H9 (cell line): ENCODE measurements at regions not wholly inside any gene's neighbourhood (a gene's known extent, or its start where the extent isn't known, plus 50 kb on each side); places are given as distances from the start of the nearest gene placed in this dataset.

Source experiments
- DNase-seq: peaks from one replicate; pipeline ENCODE4 v3.0.0-alpha.2; 2017
- H2AFZ ChIP-seq: one replicate; pipeline ENCODE4 v1.6.1; 2013; ENCODE audit warnings: mild to moderate bottlenecking, low read length, control low read depth, moderate library complexity
- H2AK5ac ChIP-seq: 2 replicates; pipeline ENCODE4 v1.6.1; 2013; ENCODE audit warnings: low read length, control low read depth, mixed read lengths; ENCODE audit not compliant: insufficient read length
- H2BK120ac ChIP-seq: one replicate; pipeline ENCODE4 v1.6.1; 2013; ENCODE audit warnings: low read depth, mild to moderate bottlenecking, low read length, control low read depth, inconsistent platforms; ENCODE audit not compliant: poor library complexity, severe bottlenecking
- H2BK12ac ChIP-seq: 2 replicates; pipeline ENCODE4 v1.6.1; 2013; ENCODE audit warnings: low read length, control low read depth, mixed read lengths, low read depth; ENCODE audit not compliant: insufficient read length
- H2BK15ac ChIP-seq: 2 replicates; pipeline ENCODE4 v1.6.1; 2013; ENCODE audit warnings: low read depth, low read length, control low read depth
- H2BK20ac ChIP-seq: one replicate; pipeline ENCODE4 v1.6.1; 2013; ENCODE audit warnings: low read depth, mild to moderate bottlenecking, low read length, control low read depth, inconsistent platforms; ENCODE audit not compliant: poor library complexity, severe bottlenecking
- H2BK5ac ChIP-seq: 2 replicates; pipeline ENCODE4 v1.6.1; 2013; ENCODE audit warnings: low read length, control low read depth, mixed read lengths; ENCODE audit not compliant: insufficient read length
- H3K14ac ChIP-seq: 2 replicates; pipeline ENCODE4 v1.6.1; 2013; ENCODE audit warnings: low read length, control low read depth; ENCODE audit not compliant: insufficient read depth
- H3K18ac ChIP-seq: 2 replicates; pipeline ENCODE4 v1.6.1; 2013; ENCODE audit warnings: low read depth, mild to moderate bottlenecking, mixed read lengths, low read length, control low read depth; ENCODE audit not compliant: insufficient read length
- H3K23ac ChIP-seq: 2 replicates; pipeline ENCODE4 v1.6.1; 2013; ENCODE audit warnings: low read length, control low read depth, mixed read lengths, low read depth; ENCODE audit not compliant: insufficient read length
- H3K23me2 ChIP-seq: 2 replicates; pipeline ENCODE4 v1.6.1; 2013; ENCODE audit warnings: low read depth, mild to moderate bottlenecking, mixed read lengths, low read length, control low read depth; ENCODE audit not compliant: insufficient read length, poor library complexity, severe bottlenecking
- H3K27ac ChIP-seq: 2 replicates; pipeline ENCODE4 v1.5.1; 2013; ENCODE audit warnings: low read length, control low read depth, mixed read lengths, low read depth; ENCODE audit not compliant: insufficient read length
- H3K27me3 ChIP-seq: 2 replicates; pipeline ENCODE4 v1.6.1; 2013; ENCODE audit warnings: low read length, control low read depth, inconsistent platforms; ENCODE audit not compliant: insufficient read depth
- H3K4ac ChIP-seq: 2 replicates; pipeline ENCODE4 v1.6.1; 2013; ENCODE audit warnings: low read depth, mild to moderate bottlenecking, control low read depth, inconsistent platforms, low read length, moderate library complexity
- H3K4me1 ChIP-seq: 2 replicates; pipeline ENCODE4 v1.6.1; 2013; ENCODE audit warnings: low read length, control low read depth, inconsistent platforms; ENCODE audit not compliant: insufficient read depth
- H3K4me2 ChIP-seq: 2 replicates; pipeline ENCODE4 v1.6.1; 2013; ENCODE audit warnings: low read length, control low read depth, mixed read lengths; ENCODE audit not compliant: insufficient read length, insufficient read depth
- H3K56ac ChIP-seq: 2 replicates; pipeline ENCODE4 v1.6.1; 2013; ENCODE audit warnings: low read depth, mild to moderate bottlenecking, mixed read lengths, low read length, control low read depth; ENCODE audit not compliant: insufficient read length
- H3K79me1 ChIP-seq: 2 replicates; pipeline ENCODE4 v1.6.1; 2013; ENCODE audit warnings: low read depth, mild to moderate bottlenecking, moderate library complexity, low read length, control low read depth, inconsistent platforms; ENCODE audit not compliant: insufficient read depth, poor library complexity, severe bottlenecking
- H3K79me2 ChIP-seq: 2 replicates; pipeline ENCODE4 v1.6.1; 2013; ENCODE audit warnings: low read length, control low read depth, inconsistent platforms; ENCODE audit not compliant: insufficient read depth
- H3K9ac ChIP-seq: 2 replicates; pipeline ENCODE4 v1.6.1; 2013; ENCODE audit warnings: low read length, control low read depth, mixed read lengths; ENCODE audit not compliant: insufficient read length; ENCODE audit errors: extremely low read depth
- H3K9me3 ChIP-seq: one replicate; pipeline ENCODE4 v1.6.1; 2013; ENCODE audit warnings: low read depth, low read length, inconsistent platforms; ENCODE audit not compliant: control insufficient read depth
- H3T11ph ChIP-seq: one replicate; pipeline ENCODE4 v1.6.1; 2013; ENCODE audit warnings: mild to moderate bottlenecking, low read length, control low read depth, inconsistent platforms
- H4K20me1 ChIP-seq: one replicate; pipeline ENCODE4 v1.6.1; 2013; ENCODE audit not compliant: control insufficient read depth, insufficient read length, insufficient read depth
- H4K5ac ChIP-seq: 2 replicates; pipeline ENCODE4 v1.6.1; 2013; ENCODE audit warnings: low read depth, mild to moderate bottlenecking, mixed read lengths, low read length, control low read depth; ENCODE audit not compliant: insufficient read length
- H4K8ac ChIP-seq: replicated peaks from 2 replicates; pipeline ENCODE4 v1.6.1; 2013; ENCODE audit warnings: low read length, control low read depth, mixed read lengths, low read depth; ENCODE audit not compliant: insufficient read length
- H4K91ac ChIP-seq: 2 replicates; pipeline ENCODE4 v1.6.1; 2013; ENCODE audit warnings: low read depth, mild to moderate bottlenecking, moderate library complexity, mixed read lengths, low read length, control low read depth; ENCODE audit not compliant: insufficient read length
- H3K27ac Mint-ChIP-seq, 3 experiments: 2 replicates in 2 of 3; 3 replicates in 1 of 3; pipeline ENCODE4 v1.8.0; 2020 to 2021; ENCODE audit warnings: mixed read lengths in 3 of 3, mild to moderate bottlenecking in 1 of 3, moderate library complexity in 1 of 3
- H3K27me3 Mint-ChIP-seq: 2 replicates; pipeline ENCODE4 v1.8.0; 2021; ENCODE audit warnings: low read depth, mild to moderate bottlenecking, moderate library complexity, mixed read lengths
- H3K36me3 Mint-ChIP-seq, 3 experiments: 2 replicates in 2 of 3; 3 replicates in 1 of 3; pipeline ENCODE4 v1.8.0; 2020 to 2021; ENCODE audit warnings: low read depth in 3 of 3, mixed read lengths in 3 of 3; ENCODE audit not compliant: insufficient read depth in 1 of 3
- H3K4me1 Mint-ChIP-seq, 2 experiments: 2 replicates each; pipeline ENCODE4 v1.8.0; 2020; ENCODE audit warnings: mixed read lengths in 2 of 2
- H3K4me3 Mint-ChIP-seq, 2 experiments: 2 replicates in 1 of 2; 3 replicates in 1 of 2; pipeline ENCODE4 v1.8.0; 2020 to 2021; ENCODE audit warnings: mild to moderate bottlenecking in 2 of 2, mixed read lengths in 2 of 2, moderate library complexity in 1 of 2
- H3K9me3 Mint-ChIP-seq, 2 experiments: 2 replicates in 1 of 2; 3 replicates in 1 of 2; pipeline ENCODE4 v1.8.0; 2020; ENCODE audit warnings: mild to moderate bottlenecking in 2 of 2, mixed read lengths in 2 of 2, moderate library complexity in 1 of 2
- WGBS: extraction: QIAGEN DNeasy Blood & Tissue Kit; methylation state at CpG from one replicate; pipeline ENCODE4 v1.1.7; 2013; ENCODE audit warnings: missing lambda C conversion rate, low lambda C conversion rate, mixed read lengths; ENCODE audit not compliant: insufficient read length; ENCODE audit errors: extremely low coverage; 5-methylcytosine and 5-hydroxymethylcytosine counted together
- TF ChIP-seq, protein P1 (sequence below): fragments of 200-600 bp; sonication (generic); conservative IDR thresholded peaks from 3 replicates; pipeline ENCODE4 v1.8.0; 2021; ENCODE audit warnings: antibody characterized with exemption, mild to moderate bottlenecking

DNA sequence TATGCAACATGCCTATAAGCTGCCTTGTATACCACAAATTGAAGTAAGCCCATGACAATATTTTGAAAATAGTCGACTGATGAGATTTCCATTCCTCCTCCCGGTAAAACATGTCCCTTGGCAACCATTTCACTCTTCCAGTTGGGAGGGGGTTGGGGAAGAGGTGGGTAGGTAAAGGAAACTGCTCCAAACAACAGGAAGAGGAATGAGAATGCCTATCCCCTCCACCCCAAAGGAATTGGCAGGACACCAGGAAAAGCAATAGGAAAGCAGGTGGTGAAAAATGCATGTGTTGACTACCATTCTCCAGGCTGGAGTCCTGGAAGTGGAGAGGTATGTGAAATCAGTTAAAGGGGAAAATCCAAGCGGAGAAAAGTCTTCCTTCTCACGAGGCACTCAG is 455.9 kb upstream of the PSMD7 start:
- H3K27me3 Mint-ChIP-seq, result no peaks in the 10 kb centered on the region
- peaks cover 5 to 7% of the 10 kb centered on the region in 2 experiments; a peak in 2 of 4 replicates for H3K4me1 Mint-ChIP-seq
- no peak overlapping the region for H3K4me3 Mint-ChIP-seq
- DNase-seq, result no peak
- Histone ChIP-seq H2BK12ac (no peak overlapping the region), H4K20me1 (no peaks in the 10 kb centered on the region), H3K4ac (no peak overlapping the region), H2BK120ac (no peak overlapping the region), H2AFZ (no peak overlapping the region), H4K8ac (no peak overlapping the region), H3K27ac (no peak overlapping the region), H3K18ac (no peak overlapping the region), H3K4me2 (no peak overlapping the region), H3T11ph (no peak overlapping the region), H2BK15ac (no peak overlapping the region), H2BK20ac (no peak overlapping the region), H2BK5ac (no peak overlapping the region), H3K56ac (no peak overlapping the region), H3K79me2 (no peaks in the 10 kb centered on the region), H3K27me3 (no peaks in the 10 kb centered on the region), H3K79me1 (no peaks in the 10 kb centered on the region), H3K9me3 (no peaks in the 10 kb centered on the region), H3K23ac (no peak overlapping the region), H4K91ac (no peak overlapping the region), H3K23me2 (no peaks in the 10 kb centered on the region), H4K5ac (no peak overlapping the region), H2AK5ac (no peak overlapping the region), H3K14ac (no peak overlapping the region), H3K4me1 (no peaks in the 10 kb centered on the region), H3K9ac (no peak overlapping the region)
- peaks cover 5 to 8% of the 10 kb centered on the region in 2 experiments; a peak in 3 of 5 replicates for H3K9me3 Mint-ChIP-seq
- peaks cover 0 to 6% (median 5%) of the 10 kb centered on the region in 3 experiments; a peak in 2 of 7 replicates for H3K36me3 Mint-ChIP-seq
- H3K27ac Mint-ChIP-seq, result no peak overlapping the region; a peak in 1 of 7 replicates
- TF ChIP-seq, protein P1, sequence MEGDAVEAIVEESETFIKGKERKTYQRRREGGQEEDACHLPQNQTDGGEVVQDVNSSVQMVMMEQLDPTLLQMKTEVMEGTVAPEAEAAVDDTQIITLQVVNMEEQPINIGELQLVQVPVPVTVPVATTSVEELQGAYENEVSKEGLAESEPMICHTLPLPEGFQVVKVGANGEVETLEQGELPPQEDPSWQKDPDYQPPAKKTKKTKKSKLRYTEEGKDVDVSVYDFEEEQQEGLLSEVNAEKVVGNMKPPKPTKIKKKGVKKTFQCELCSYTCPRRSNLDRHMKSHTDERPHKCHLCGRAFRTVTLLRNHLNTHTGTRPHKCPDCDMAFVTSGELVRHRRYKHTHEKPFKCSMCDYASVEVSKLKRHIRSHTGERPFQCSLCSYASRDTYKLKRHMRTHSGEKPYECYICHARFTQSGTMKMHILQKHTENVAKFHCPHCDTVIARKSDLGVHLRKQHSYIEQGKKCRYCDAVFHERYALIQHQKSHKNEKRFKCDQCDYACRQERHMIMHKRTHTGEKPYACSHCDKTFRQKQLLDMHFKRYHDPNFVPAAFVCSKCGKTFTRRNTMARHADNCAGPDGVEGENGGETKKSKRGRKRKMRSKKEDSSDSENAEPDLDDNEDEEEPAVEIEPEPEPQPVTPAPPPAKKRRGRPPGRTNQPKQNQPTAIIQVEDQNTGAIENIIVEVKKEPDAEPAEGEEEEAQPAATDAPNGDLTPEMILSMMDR, result no peak
- no CpG with 5 or more reads among the region's 4 CpGs for WGBS
